GM23338 (cell line): ENCODE measurements at regions not wholly inside any gene's neighbourhood (a gene's known extent, or its start where the extent isn't known, plus 50 kb on each side); places are given as distances from the start of the nearest gene placed in this dataset.

Experiments used
- EZH2 ChIP-seq: fragments of 200-600 bp; sonication (generic); IDR thresholded peaks from one replicate; pipeline ENCODE4 v1.8.0; 2017; ENCODE audit warnings: antibody characterized with exemption, mild to moderate bottlenecking, low read depth; ENCODE audit not compliant: unreplicated experiment
- EZH2phosphoT487 ChIP-seq: fragments of 200-600 bp; sonication (generic); IDR thresholded peaks from one replicate; pipeline ENCODE4 v1.8.1; 2018; ENCODE audit warnings: antibody characterized with exemption; ENCODE audit not compliant: unreplicated experiment
- JUNB ChIP-seq: IDR thresholded peaks from one replicate; pipeline ENCODE4 v1.6.1; 2016; ENCODE audit warnings: antibody characterized with exemption; ENCODE audit not compliant: unreplicated experiment
- POLR2AphosphoS5 ChIP-seq: IDR thresholded peaks from 2 replicates; pipeline ENCODE4 v1.6.1; 2016; ENCODE audit warnings: antibody characterized with exemption, low read depth
- ZNF114 ChIP-seq: fragments of 250-450 bp; sonication (Bioruptor Pico); IDR thresholded peaks from 2 replicates; pipeline ENCODE4 v1.5.0; 2020; ENCODE audit warnings: mild to moderate bottlenecking, moderate library complexity
- ZNF462 ChIP-seq: fragments of 250-450 bp; sonication (Bioruptor Pico); IDR thresholded peaks from 2 replicates; pipeline ENCODE4 v1.5.0; 2020; ENCODE audit warnings: mild to moderate bottlenecking, moderate library complexity
- TF ChIP-seq, protein P1 (sequence below), 2 experiments: fragments of 200-600 bp in 1 of 2; sonication (generic) in 1 of 2; conservative IDR thresholded peaks; 2 replicates each; pipeline versions ENCODE4 v1.5.1 to v1.6.1; 2016 to 2017; ENCODE audit warnings: antibody characterized with exemption in 2 of 2, low read depth in 2 of 2, mild to moderate bottlenecking in 2 of 2, moderate library complexity in 1 of 2

- TF ChIP-seq, protein P1, sequence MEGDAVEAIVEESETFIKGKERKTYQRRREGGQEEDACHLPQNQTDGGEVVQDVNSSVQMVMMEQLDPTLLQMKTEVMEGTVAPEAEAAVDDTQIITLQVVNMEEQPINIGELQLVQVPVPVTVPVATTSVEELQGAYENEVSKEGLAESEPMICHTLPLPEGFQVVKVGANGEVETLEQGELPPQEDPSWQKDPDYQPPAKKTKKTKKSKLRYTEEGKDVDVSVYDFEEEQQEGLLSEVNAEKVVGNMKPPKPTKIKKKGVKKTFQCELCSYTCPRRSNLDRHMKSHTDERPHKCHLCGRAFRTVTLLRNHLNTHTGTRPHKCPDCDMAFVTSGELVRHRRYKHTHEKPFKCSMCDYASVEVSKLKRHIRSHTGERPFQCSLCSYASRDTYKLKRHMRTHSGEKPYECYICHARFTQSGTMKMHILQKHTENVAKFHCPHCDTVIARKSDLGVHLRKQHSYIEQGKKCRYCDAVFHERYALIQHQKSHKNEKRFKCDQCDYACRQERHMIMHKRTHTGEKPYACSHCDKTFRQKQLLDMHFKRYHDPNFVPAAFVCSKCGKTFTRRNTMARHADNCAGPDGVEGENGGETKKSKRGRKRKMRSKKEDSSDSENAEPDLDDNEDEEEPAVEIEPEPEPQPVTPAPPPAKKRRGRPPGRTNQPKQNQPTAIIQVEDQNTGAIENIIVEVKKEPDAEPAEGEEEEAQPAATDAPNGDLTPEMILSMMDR (conservative IDR thresholded peaks at IDR 0.05; ENCODE audit: low read depth in 2 of 2) = no peak
- no peak for TF ChIP-seq POLR2AphosphoS5
- no peak for TF ChIP-seq ZNF462
- TF ChIP-seq JUNB = no peak
- no peak for TF ChIP-seq EZH2phosphoT487
- TF ChIP-seq EZH2 = no peak
- TF ChIP-seq ZNF114 (CRISPR knock-in tag) = no peak
These were observed 202.6 kb upstream of the LEF1 start for GRCh38 chr4:108371282-108371681.
